IPS DF 6.9 (cell line): ENCODE measurements at regions not wholly inside any gene's neighbourhood (a gene's known extent, or its start where the extent isn't known, plus 50 kb on each side); places are given as distances from the start of the nearest gene placed in this dataset.

Source experiments
- DNase-seq: peaks from one replicate; pipeline ENCODE4 v3.0.0-alpha.2; 2013; ENCODE audit warnings: low read depth, low spot score
- H3K27ac ChIP-seq: one replicate; pipeline ENCODE4 v1.5.1; 2013; ENCODE audit warnings: low read length, control low read depth
- H3K27me3 ChIP-seq: 2 replicates; pipeline ENCODE4 v1.6.1; 2013; ENCODE audit warnings: mild to moderate bottlenecking, low read length; ENCODE audit not compliant: control insufficient read depth, insufficient read depth
- H3K36me3 ChIP-seq: 2 replicates; pipeline ENCODE4 v1.6.1; 2013; ENCODE audit warnings: low read length; ENCODE audit not compliant: control insufficient read depth, insufficient read depth
- H3K4me1 ChIP-seq: 2 replicates; pipeline ENCODE4 v1.6.1; 2013; ENCODE audit warnings: low read length; ENCODE audit not compliant: control insufficient read depth, insufficient read depth
- H3K4me3 ChIP-seq: 2 replicates; pipeline ENCODE4 v1.5.1; 2013; ENCODE audit warnings: mild to moderate bottlenecking, low read length
- H3K9me3 ChIP-seq: 2 replicates; pipeline ENCODE4 v1.6.1; 2013; ENCODE audit warnings: low read length, inconsistent platforms; ENCODE audit not compliant: control insufficient read depth, insufficient read depth
- WGBS: extraction: QIAGEN DNeasy Blood & Tissue Kit; methylation state at CpG from one replicate; pipeline ENCODE4 v1.1.7; 2013; ENCODE audit warnings: mixed read lengths, missing lambda C conversion rate; ENCODE audit not compliant: insufficient read length, insufficient coverage; 5-methylcytosine and 5-hydroxymethylcytosine counted together

DNA sequence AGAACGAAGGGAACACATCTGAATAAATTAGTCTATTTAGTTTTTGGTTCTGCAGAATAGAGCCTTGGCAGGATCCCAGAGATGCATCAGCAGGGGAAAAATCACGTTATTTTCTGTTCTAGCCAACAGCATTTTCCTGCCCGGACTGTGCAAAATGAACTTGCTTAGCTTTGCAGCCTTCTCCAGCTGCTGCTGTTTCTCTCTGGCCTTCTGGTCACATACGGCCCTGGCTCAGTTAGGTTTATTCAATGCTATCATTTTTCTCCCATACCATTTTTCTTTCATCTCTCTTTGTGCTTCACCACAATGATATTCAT, 110.4 kb upstream of the KL start:
- H3K4me1 ChIP-seq, result peaks cover 2% of the 10 kb centered on the region; the same call in 1 of the 2 replicates
- H3K27ac ChIP-seq, result no peak overlapping the region
- H3K4me3 ChIP-seq, result no peak overlapping the region
- WGBS, result no CpG with 5 or more reads among the region's 4 CpGs
- H3K9me3 ChIP-seq, result no peaks in the 10 kb centered on the region; the same call in 1 of the 2 replicates
- DNase-seq, result no peak
- H3K27me3 ChIP-seq, result no peaks in the 10 kb centered on the region
- H3K36me3 ChIP-seq, result no peaks in the 10 kb centered on the region

DNA sequence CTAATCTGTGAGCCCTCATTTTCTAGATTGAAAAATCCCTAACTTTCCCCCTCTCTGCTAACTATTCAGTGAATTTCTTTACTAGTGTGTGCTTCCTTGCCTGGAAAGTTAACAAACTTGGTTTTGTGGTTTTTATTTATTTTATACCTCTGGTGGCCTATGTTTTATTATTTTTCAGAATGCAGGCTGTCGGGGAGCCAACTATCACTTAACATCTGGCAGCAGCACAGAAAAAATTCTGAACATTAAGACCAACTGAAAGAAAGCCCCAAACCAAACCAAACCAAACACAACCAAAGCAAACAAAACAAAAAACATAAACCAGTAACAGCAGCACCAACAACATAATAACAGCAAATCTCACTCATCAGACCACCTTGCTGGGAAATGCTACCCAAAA, 109.0 kb upstream of the KL start:
- no CpG with 5 or more reads among the region's 1 CpG for WGBS

DNA sequence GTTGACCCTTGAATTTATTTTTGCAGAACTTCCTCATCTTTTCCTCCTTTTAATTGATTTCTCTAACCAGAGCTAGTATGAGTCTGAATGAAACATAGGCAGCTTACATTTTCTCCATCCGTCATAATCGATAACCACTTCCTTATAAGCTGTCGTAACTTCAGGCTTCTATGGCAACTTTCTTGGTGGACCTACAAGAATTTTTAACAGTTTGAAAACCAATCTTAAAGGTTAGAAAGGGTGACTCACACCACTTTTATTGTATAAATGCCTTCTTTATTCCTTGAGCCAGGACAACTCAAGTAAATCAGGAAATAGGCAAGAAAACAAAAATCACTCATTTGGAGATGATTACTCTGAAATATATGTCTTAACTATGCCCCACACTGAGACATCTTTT, 105.7 kb upstream of the KL start:
- no peak for DNase-seq
- no peak overlapping the region for H3K4me3 ChIP-seq
- no CpG with 5 or more reads among the region's 3 CpGs for WGBS
- no peaks in the 10 kb centered on the region for H3K27me3 ChIP-seq
- peaks cover 2% of the 10 kb centered on the region; the same call in 1 of the 2 replicates for H3K4me1 ChIP-seq
- no peaks in the 10 kb centered on the region; the same call in 1 of the 2 replicates for H3K9me3 ChIP-seq
- no peak overlapping the region for H3K27ac ChIP-seq
- no peaks in the 10 kb centered on the region for H3K36me3 ChIP-seq

More for the DNA sequence above, 109.0 kb upstream of the KL start:
- Histone ChIP-seq H3K27ac (no peak overlapping the region), H3K36me3 (no peaks in the 10 kb centered on the region), H3K9me3 (no peaks in the 10 kb centered on the region; the same call in 1 of the 2 replicates), H3K4me1 (peaks cover 2% of the 10 kb centered on the region; the same call in 1 of the 2 replicates), H3K4me3 (no peak overlapping the region), H3K27me3 (no peaks in the 10 kb centered on the region)
- DNase-seq, result no peak

DNA sequence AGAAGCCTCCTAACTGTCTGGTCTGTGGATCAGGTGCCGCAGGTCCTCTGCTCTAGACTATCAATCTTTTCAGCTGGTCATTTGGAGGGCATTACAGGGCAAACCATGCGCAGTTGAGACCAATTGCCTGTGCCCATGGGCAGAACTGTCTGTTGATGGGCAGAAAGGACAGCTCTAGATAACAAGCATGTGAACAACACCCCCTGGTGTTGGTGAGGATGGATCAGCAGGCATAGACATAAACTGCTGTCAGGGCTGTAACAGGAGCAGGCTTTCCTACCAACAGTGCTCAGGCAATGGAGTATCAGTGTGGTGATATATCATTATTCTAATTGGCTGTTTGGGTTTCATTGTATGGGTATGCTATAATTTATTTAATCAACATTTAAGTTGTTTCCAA, 104.7 kb upstream of the KL start:
- Histone ChIP-seq H3K9me3 (no peaks in the 10 kb centered on the region; the same call in 1 of the 2 replicates), H3K4me1 (no peaks in the 10 kb centered on the region), H3K27me3 (no peaks in the 10 kb centered on the region), H3K36me3 (no peaks in the 10 kb centered on the region), H3K4me3 (no peak overlapping the region), H3K27ac (no peak overlapping the region)
- no CpG with 5 or more reads among the region's 2 CpGs for WGBS
- peak; percentile 33 for DNase-seq

DNA sequence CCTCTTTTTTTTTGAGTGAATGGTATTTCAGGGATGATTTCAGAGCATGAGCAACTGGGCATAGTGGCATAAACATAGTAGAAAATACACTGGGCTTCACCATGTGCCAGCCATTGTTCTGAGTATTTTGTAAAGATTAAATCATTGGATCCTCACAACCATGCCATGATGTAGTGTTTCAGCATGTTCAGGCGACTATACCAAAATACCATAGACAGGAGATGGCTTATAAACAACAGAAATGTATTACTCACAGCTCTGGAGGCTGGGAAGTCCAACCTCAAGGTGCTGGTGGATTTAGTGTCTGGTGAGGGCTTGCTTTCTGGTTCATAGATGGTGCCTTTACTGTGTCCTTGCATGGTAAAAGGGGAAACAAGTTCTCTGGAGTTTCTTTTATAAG, 101.5 kb upstream of the KL start:
- DNase-seq, result no peak
- H3K4me1 ChIP-seq, result no peaks in the 10 kb centered on the region
- no peak overlapping the region for H3K4me3 ChIP-seq
- no peak overlapping the region for H3K27ac ChIP-seq
- no peaks in the 10 kb centered on the region for H3K9me3 ChIP-seq
- no CpG with 5 or more reads among the region's 1 CpG for WGBS
- no peaks in the 10 kb centered on the region for H3K36me3 ChIP-seq
- H3K27me3 ChIP-seq, result no peaks in the 10 kb centered on the region

DNA sequence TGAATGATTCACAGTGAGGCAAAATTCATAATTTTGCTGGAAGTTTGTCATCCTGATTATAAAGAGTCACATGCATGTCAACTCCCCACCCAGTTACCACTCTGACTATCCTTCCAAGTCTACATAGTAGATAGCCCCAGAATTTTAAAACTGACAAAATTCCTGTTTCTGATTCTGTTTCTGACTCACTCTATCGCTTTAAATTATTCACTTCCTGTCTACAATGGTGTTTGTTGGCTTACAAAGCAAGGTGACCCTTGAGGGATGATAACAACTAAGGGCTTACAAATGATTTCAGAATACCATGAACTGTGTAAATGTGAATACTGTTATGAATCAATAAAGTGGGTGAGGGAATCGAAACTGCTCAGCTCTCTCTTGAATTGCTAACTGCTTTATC, 98.7 kb upstream of the KL start:
- DNase-seq, result no peak
- H3K4me3 ChIP-seq, result no peak overlapping the region
- H3K4me1 ChIP-seq, result no peaks in the 10 kb centered on the region
- WGBS, result no CpG with 5 or more reads among the region's 2 CpGs
- H3K9me3 ChIP-seq, result no peaks in the 10 kb centered on the region
- no peaks in the 10 kb centered on the region for H3K27me3 ChIP-seq
- H3K36me3 ChIP-seq, result no peaks in the 10 kb centered on the region
- no peak overlapping the region for H3K27ac ChIP-seq

DNA sequence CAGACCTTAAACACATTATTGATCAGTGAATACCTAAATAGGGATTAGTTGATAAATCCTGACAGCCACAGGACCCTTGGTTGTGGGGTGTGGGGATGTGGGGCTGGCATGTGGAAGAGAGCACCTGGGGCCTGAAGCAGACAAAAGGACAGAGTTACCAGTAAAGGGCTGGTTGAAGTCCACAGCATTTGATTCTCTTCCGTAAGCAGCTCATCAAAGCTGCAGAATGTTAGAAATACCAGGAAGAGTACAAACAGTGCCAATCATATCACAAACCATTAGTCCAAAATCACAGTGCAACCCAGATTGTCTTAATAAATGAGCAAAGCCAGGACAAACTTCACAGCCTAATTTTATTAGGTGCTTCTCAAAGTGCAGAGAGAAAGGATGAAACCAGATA, 92.5 kb upstream of the KL start:
- WGBS, result no CpG with 5 or more reads among the region's 1 CpG
- H3K27ac ChIP-seq, result no peak overlapping the region
- H3K4me3 ChIP-seq, result no peak overlapping the region
- H3K9me3 ChIP-seq, result no peaks in the 10 kb centered on the region
- DNase-seq, result no peak
- H3K4me1 ChIP-seq, result no peaks in the 10 kb centered on the region
- H3K36me3 ChIP-seq, result no peaks in the 10 kb centered on the region
- no peaks in the 10 kb centered on the region for H3K27me3 ChIP-seq

DNA sequence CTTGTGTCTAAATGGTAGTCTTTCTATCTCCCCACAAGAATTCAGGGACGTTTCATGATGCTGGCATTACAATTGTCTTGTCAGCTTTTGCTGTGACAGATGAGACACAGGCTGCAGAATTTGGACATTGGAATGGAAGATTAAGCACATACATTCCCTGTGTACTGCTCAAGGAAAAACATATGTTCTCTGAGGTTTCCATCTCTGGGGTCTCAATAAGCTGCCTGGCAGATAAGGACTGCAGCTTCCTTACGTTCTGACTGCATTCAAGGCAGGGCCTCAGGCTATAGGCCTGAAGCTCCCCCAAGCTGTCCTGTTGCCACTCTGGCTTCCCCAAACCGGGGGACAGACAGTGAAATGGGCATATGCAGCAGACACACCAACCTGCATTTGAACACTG, 91.3 kb upstream of the KL start:
- Histone ChIP-seq H3K4me1 (no peaks in the 10 kb centered on the region), H3K36me3 (no peaks in the 10 kb centered on the region), H3K9me3 (no peaks in the 10 kb centered on the region), H3K27ac (no peak overlapping the region), H3K27me3 (no peaks in the 10 kb centered on the region), H3K4me3 (no peak overlapping the region)
- no CpG with 5 or more reads among the region's 3 CpGs for WGBS
- no peak for DNase-seq

DNA sequence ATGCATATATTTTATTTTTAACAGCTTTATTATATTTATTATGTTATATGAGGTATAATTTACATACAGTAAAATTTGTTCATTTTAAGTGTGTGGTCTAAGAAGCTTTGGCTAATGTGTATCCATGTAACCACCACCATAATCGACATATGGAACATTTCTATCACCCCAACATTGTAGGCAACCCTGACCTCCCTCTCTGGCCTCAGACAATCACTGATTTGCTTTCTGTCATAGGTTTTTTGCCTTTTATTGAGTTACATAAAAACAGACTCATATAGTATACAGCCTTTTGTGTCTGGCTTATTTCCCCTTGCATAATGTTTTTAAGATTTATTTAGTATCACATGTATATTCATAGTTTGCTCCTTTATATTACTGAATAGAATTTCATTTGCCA, 90.7 kb upstream of the KL start:
- H3K9me3 ChIP-seq, result no peaks in the 10 kb centered on the region
- WGBS, result no CpG with 5 or more reads among the region's 1 CpG

DNA sequence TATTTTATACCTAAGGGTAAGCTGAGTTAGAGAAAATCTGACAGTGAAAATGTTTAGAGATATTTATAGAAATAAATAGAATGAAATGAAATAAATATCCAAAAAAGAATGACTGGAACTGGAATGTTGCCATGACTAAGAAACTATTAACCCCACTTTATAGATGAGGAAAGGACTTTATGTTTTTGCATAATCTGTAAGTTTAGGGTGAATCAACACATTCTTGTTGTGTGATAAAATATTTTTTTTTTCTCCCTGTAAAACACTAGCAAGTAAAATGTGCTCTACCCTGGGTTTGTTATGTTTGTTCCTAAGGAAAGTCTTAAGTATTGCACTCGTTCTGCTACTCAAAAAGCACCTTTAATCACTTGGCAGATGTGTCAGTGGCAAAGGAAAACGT, 83.8 kb upstream of the KL start:
- Histone ChIP-seq H3K4me1 (no peaks in the 10 kb centered on the region), H3K27me3 (no peaks in the 10 kb centered on the region), H3K36me3 (no peaks in the 10 kb centered on the region), H3K27ac (no peak overlapping the region), H3K4me3 (no peak overlapping the region), H3K9me3 (no peaks in the 10 kb centered on the region)
- WGBS, result no CpG with 5 or more reads among the region's 2 CpGs
- no peak for DNase-seq

More for the DNA sequence above, 90.7 kb upstream of the KL start:
- no peak for DNase-seq
- Histone ChIP-seq H3K4me1 (no peaks in the 10 kb centered on the region), H3K36me3 (no peaks in the 10 kb centered on the region), H3K27ac (no peak overlapping the region), H3K4me3 (no peak overlapping the region), H3K27me3 (no peaks in the 10 kb centered on the region)

DNA sequence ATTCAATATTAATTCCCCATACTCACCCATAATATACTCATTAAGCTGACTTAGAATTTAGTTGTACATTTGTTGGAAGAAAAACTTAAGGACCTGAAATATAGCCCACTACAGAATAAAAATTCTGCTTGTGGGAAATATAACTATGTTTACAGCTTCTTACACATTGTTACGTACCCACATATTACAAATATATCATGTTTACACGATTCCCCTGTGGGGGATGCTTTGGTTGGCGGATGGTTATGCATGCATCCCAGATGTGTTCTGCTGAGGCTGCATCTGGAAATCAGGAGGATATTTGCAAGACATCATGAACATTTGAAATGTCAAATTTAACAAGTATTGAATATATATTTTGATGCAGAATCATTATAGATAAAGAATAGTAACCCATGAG, 79.5 kb upstream of the KL start:
- Histone ChIP-seq H3K4me3 (no peak overlapping the region), H3K36me3 (no peaks in the 10 kb centered on the region), H3K4me1 (no peaks in the 10 kb centered on the region), H3K27me3 (no peaks in the 10 kb centered on the region), H3K9me3 (no peaks in the 10 kb centered on the region), H3K27ac (no peak overlapping the region)
- no CpG with 5 or more reads among the region's 3 CpGs for WGBS
- DNase-seq, result no peak
